AG10803 (cell line): ENCODE measurements at regions not wholly inside any gene's neighbourhood (a gene's known extent, or its start where the extent isn't known, plus 50 kb on each side); places are given as distances from the start of the nearest gene placed in this dataset.

Source experiments
- DNase-seq: peaks from one replicate; pipeline ENCODE4 v3.0.0; 2010; ENCODE audit warnings: low read depth
- H3K4me3 ChIP-seq: 2 replicates; pipeline ENCODE4 v1.5.1; 2011; ENCODE audit warnings: mild to moderate bottlenecking, low read length, control low read depth
- CTCF ChIP-seq: conservative IDR thresholded peaks from 2 replicates; pipeline ENCODE4 v1.5.1; 2011; ENCODE audit warnings: mild to moderate bottlenecking, low read length, control low read depth, inconsistent platforms

- DNase-seq, result peak; percentile 83
- no peak overlapping the region for H3K4me3 ChIP-seq
- TF ChIP-seq CTCF, result no peak
Measured at GRCh38 chr4:170423137-170423536, 333.4 kb upstream of the AADAT start.

GRCh38 chr4:170420255-170420693 is 330.5 kb upstream of the AADAT start:
- DNase-seq, result peak; percentile 56
- H3K4me3 ChIP-seq, result no peak overlapping the region
- TF ChIP-seq CTCF, result no peak

GRCh38 chr4:170414961-170415360 is 325.2 kb upstream of the AADAT start:
- no peak for TF ChIP-seq CTCF
- DNase-seq, result no peak
- H3K4me3 ChIP-seq, result no peak overlapping the region

GRCh38 chr4:170414360-170414759 is 324.6 kb upstream of the AADAT start:
- DNase-seq, result no peak
- TF ChIP-seq CTCF, result no peak
- no peak overlapping the region for H3K4me3 ChIP-seq

GRCh38 chr4:170413951-170414350 is 324.2 kb upstream of the AADAT start:
- DNase-seq, result no peak
- no peak for TF ChIP-seq CTCF
- no peak overlapping the region for H3K4me3 ChIP-seq

- DNase-seq, result no peak
- no peak overlapping the region for H3K4me3 ChIP-seq
- TF ChIP-seq CTCF, result no peak
Measured at GRCh38 chr4:170400361-170400760, 310.6 kb upstream of the AADAT start.

- H3K4me3 ChIP-seq, result no peak overlapping the region
- TF ChIP-seq CTCF, result no peak
- DNase-seq, result no peak
Measured at GRCh38 chr4:170399581-170400293, 310.0 kb upstream of the AADAT start.
